Stomach (tissue), 8 donors: ENCODE measurements at regions not wholly inside any gene's neighbourhood (a gene's known extent, or its start where the extent isn't known, plus 50 kb on each side); places are given as distances from the start of the nearest gene placed in this dataset.

ENCODE experiments used
- DNase-seq, 2 donors: peaks; one replicate each; pipeline versions ENCODE4 v3.0.0 to v3.0.0-alpha.2; 2013 to 2019
- H3K27ac ChIP-seq, 5 donors: fragments of 200-600 bp in 4 of 5; sonication (generic) in 4 of 5; one replicate each; pipeline ENCODE4 v1.5.1; 2013 to 2019; ENCODE audit warnings: mild to moderate bottlenecking in 1 of 5, moderate library complexity in 1 of 5
- H3K27me3 ChIP-seq, 3 donors: fragments of 200-600 bp; sonication (generic); one replicate each; pipeline ENCODE4 v1.5.1; 2017 to 2019; ENCODE audit warnings: mixed run types in 1 of 3
- H3K36me3 ChIP-seq, 4 donors: fragments of 200-600 bp; sonication (generic); 1 replicate in 3 of 4; 2 replicates in 1 of 4; pipeline ENCODE4 v1.5.1; 2016 to 2019
- H3K4me1 ChIP-seq, 4 donors: fragments of 200-600 bp; sonication (generic); one replicate each; pipeline ENCODE4 v1.5.1; 2016 to 2019
- H3K4me3 ChIP-seq, 4 donors: fragments of 200-600 bp; sonication (generic) in 3 of 4; one replicate each; pipeline ENCODE4 v1.5.1; 2016 to 2019; ENCODE audit warnings: mild to moderate bottlenecking in 1 of 4
- H3K9me3 ChIP-seq, 4 donors: fragments of 200-600 bp; sonication (generic); one replicate each; pipeline ENCODE4 v1.5.1; 2016 to 2019
- EP300 ChIP-seq: sonication (generic); formaldehyde crosslinking; IDR thresholded peaks from one replicate; pipeline ENCODE4 v1.6.1; 2017; ENCODE audit warnings: antibody characterized with exemption
- POLR2A ChIP-seq, 4 donors: fragments of 450-650 bp; IDR thresholded peaks; one replicate each; pipeline ENCODE4 v1.6.1; 2016; ENCODE audit warnings: antibody characterized with exemption in 4 of 4, control low read depth in 2 of 4, mild to moderate bottlenecking in 1 of 4, moderate library complexity in 1 of 4
- POLR2AphosphoS5 ChIP-seq, 3 donors: sonication (generic); formaldehyde crosslinking; IDR thresholded peaks; one replicate each; pipeline ENCODE4 v1.6.1; 2016; ENCODE audit warnings: antibody characterized with exemption in 3 of 3
- WGBS, 5 donors: extraction: QIAGEN DNeasy Blood & Tissue Kit in 3 of 5; methylation state at CpG; one replicate each; pipeline versions ENCODE4 v1.1.5 to v1.1.7; 2013 to 2018; 5-methylcytosine and 5-hydroxymethylcytosine counted together
- intact Hi-C: fragments of 100-400 bp; cut with DNase I; formaldehyde crosslinking; loops from one replicate; pipeline ENCODE4 v1.15.1; 2023; ENCODE audit warnings: low total_unique reads
- TF ChIP-seq, protein P1 (sequence below), 7 experiments: fragments of 450-650 bp in 4 of 7; fragments of 200-600 bp in 3 of 7; sonication (generic) in 3 of 7; IDR thresholded peaks; one replicate each; pipeline ENCODE4 v1.5.1; 2016 to 2019; ENCODE audit warnings: antibody characterized with exemption in 7 of 7, control low read depth in 2 of 7, mild to moderate bottlenecking in 1 of 7
- donor health status: healthy with polysubstance abuse.
- donor health status: Bipolar disorder and iron deficiency.
- donor health status: healthy.

GRCh38 chr21:38899277-38899947 lies 93.7 kb downstream of the ETS2 start:
- no peak overlapping the region for H3K4me3 ChIP-seq
- intact Hi-C loops: no loop called here
- TF ChIP-seq EP300 (no peak), POLR2AphosphoS5 (IDR thresholded peaks at IDR 0.05) (no peak), POLR2A (IDR thresholded peaks at IDR 0.05) (no peak)
- TF ChIP-seq, protein P1, sequence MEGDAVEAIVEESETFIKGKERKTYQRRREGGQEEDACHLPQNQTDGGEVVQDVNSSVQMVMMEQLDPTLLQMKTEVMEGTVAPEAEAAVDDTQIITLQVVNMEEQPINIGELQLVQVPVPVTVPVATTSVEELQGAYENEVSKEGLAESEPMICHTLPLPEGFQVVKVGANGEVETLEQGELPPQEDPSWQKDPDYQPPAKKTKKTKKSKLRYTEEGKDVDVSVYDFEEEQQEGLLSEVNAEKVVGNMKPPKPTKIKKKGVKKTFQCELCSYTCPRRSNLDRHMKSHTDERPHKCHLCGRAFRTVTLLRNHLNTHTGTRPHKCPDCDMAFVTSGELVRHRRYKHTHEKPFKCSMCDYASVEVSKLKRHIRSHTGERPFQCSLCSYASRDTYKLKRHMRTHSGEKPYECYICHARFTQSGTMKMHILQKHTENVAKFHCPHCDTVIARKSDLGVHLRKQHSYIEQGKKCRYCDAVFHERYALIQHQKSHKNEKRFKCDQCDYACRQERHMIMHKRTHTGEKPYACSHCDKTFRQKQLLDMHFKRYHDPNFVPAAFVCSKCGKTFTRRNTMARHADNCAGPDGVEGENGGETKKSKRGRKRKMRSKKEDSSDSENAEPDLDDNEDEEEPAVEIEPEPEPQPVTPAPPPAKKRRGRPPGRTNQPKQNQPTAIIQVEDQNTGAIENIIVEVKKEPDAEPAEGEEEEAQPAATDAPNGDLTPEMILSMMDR (IDR thresholded peaks at IDR 0.05): no peak
- H3K27ac ChIP-seq: no peak overlapping the region
- peaks cover 0 to 22% (median 10%) of the 10 kb centered on the region in 4 donors for H3K4me1 ChIP-seq
- H3K36me3 ChIP-seq: no peaks in the 10 kb centered on the region
- 66 to 94% (median 86%) methylated on average over 3 of the region's 3 CpGs for WGBS, 5 donors
- no peaks in the 10 kb centered on the region for H3K9me3 ChIP-seq
- H3K27me3 ChIP-seq: no peaks in the 10 kb centered on the region
- DNase-seq: no peak

- Histone ChIP-seq H3K9me3 (no peaks in the 10 kb centered on the region), H3K27ac (peak overlapping the region in 1 of 5 donors; percentile 16), H3K4me3 (no peak overlapping the region), H3K27me3 (no peaks in the 10 kb centered on the region), H3K36me3 (no peaks in the 10 kb centered on the region), H3K4me1 (peaks cover 0 to 15% (median 6%) of the 10 kb centered on the region in 4 donors)
- intact Hi-C loops: no loop called here
- no peak for TF ChIP-seq POLR2A (IDR thresholded peaks at IDR 0.05)
- TF ChIP-seq POLR2AphosphoS5 (IDR thresholded peaks at IDR 0.05): no peak
- TF ChIP-seq, protein P1 (IDR thresholded peaks at IDR 0.05): no peak
- TF ChIP-seq EP300: no peak
- no peak for DNase-seq
- WGBS, 5 donors: 67 to 80% (median 71%) methylated on average over 5 of the region's 5 CpGs
These were observed 92.8 kb downstream of the ETS2 start for GRCh38 chr21:38898422-38899096.

GRCh38 chr21:38897532-38898421 lies 92.0 kb downstream of the ETS2 start:
- no peaks in the 10 kb centered on the region for H3K9me3 ChIP-seq
- no peaks in the 10 kb centered on the region for H3K27me3 ChIP-seq
- 38 to 54% (median 43%) methylated on average over 6 of the region's 6 CpGs for WGBS, 5 donors
- H3K4me1 ChIP-seq: peaks cover 0 to 10% (median 2%) of the 10 kb centered on the region in 4 donors
- no peak for DNase-seq
- H3K36me3 ChIP-seq: no peaks in the 10 kb centered on the region
- no peak for TF ChIP-seq EP300
- TF ChIP-seq, protein P1 (IDR thresholded peaks at IDR 0.05): no peak
- TF ChIP-seq POLR2A (IDR thresholded peaks at IDR 0.05): no peak
- TF ChIP-seq POLR2AphosphoS5 (IDR thresholded peaks at IDR 0.05): no peak
- H3K27ac ChIP-seq: peak overlapping the region in 2 of 5 donors; percentile 16 to 42
- intact Hi-C loops: no loop called here
- H3K4me3 ChIP-seq: no peak overlapping the region

DNA sequence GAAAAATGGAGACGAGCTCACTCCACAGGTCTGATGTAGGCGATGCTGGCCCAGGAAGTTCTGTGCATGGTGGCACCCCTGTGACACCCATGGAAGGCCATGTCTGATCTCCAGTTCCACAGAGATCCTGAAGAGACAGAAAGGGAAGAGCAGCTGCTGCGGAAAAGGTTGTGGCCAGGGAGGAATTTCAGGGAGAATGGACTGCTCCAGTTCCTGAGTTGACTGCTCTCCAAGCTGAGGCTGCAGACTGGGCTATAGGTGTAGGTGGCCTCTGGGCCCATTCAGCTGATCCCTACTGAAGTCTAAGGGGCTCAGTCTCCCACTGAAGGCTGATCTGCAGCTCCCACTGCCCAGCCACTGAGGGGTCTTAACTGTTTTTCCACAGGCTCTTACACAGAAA lies 89.2 kb downstream of the ETS2 start:
- no peak for DNase-seq
- Histone ChIP-seq H3K4me3 (no peak overlapping the region), H3K36me3 (no peaks in the 10 kb centered on the region), H3K27me3 (no peaks in the 10 kb centered on the region), H3K27ac (no peak overlapping the region), H3K4me1 (peaks cover 0 to 10% (median 2%) of the 10 kb centered on the region in 4 donors), H3K9me3 (no peaks in the 10 kb centered on the region)
- 90 to 98% (median 96%) methylated on average over 3 of the region's 3 CpGs for WGBS, 5 donors
- intact Hi-C loops: no loop called here
- TF ChIP-seq, protein P1 (IDR thresholded peaks at IDR 0.05): no peak
- no peak for TF ChIP-seq POLR2AphosphoS5 (IDR thresholded peaks at IDR 0.05)
